GM19452 (cell line): ENCODE measurements at regions not wholly inside any gene's neighbourhood (a gene's known extent, or its start where the extent isn't known, plus 50 kb on each side); places are given as distances from the start of the nearest gene placed in this dataset.

Source experiments
- ATAC-seq: cut with Tn5 transposase; IDR thresholded peaks from one replicate; pipeline ENCODE4 v1.9.1; 2021; ENCODE audit not compliant: unreplicated experiment

DNA sequence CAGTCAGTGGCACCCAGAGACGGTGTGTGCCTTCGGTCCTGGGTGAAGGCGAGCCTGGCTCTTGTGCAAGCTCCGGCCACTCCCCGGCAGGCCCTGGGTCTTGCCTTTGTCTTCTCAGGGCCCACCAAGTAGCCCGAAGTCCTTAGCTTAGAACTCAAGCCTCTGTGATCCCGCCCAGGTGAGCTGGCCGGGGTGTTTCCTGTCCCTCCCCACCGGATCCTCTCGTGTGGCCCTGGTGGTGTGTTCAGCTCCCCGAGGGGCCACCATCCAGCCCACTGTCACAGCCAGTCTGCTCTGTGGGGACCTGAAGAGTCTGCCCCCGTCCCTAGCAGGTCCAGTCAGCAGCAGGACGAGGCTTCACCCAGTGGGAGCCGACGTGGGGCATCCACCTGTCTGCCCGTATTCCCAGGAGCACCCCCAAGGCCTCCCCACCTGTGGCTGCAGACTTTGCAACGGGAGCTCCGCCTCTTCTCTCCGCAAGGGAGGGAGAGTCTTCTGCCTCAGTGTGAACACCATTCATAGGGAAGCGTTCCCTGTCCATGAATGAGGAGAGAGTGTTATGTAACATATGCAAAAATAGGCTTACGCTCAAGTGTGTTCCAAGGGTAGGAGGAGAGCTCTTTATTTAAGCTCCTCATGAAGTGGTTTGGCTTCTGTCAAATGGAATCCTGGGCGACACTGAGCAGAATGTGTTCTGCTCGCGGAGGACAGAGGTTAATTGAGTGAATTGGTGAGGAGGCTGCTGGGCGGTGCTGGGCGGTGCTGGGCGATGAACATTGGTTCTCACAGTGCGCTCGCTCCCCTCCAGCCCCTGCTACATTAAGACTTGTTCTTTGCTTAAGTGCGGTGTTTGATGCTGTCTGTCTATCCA is 108.9 kb downstream of the CRYAA start:
- ATAC-seq = no peak

DNA sequence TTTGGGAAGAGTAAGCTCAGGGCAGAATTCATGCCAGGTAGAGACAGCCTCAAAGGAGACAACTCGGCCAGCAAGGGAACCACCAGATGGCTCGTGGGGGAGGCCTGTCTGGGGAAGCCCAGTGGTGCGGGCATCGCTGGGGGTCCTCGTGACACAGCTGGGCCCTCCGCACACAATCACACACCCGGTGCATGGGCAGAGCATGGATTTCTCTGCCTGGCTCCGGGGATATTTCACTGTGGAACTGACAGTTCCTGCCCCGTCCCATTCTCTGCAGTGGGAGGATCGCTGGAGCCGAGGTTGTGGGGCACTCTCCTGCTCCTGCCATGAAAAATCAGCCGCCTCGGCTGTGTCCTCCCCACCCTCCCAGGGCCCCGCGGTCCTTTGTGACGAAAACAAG is 108.0 kb downstream of the CRYAA start:
- ATAC-seq = no peak

DNA sequence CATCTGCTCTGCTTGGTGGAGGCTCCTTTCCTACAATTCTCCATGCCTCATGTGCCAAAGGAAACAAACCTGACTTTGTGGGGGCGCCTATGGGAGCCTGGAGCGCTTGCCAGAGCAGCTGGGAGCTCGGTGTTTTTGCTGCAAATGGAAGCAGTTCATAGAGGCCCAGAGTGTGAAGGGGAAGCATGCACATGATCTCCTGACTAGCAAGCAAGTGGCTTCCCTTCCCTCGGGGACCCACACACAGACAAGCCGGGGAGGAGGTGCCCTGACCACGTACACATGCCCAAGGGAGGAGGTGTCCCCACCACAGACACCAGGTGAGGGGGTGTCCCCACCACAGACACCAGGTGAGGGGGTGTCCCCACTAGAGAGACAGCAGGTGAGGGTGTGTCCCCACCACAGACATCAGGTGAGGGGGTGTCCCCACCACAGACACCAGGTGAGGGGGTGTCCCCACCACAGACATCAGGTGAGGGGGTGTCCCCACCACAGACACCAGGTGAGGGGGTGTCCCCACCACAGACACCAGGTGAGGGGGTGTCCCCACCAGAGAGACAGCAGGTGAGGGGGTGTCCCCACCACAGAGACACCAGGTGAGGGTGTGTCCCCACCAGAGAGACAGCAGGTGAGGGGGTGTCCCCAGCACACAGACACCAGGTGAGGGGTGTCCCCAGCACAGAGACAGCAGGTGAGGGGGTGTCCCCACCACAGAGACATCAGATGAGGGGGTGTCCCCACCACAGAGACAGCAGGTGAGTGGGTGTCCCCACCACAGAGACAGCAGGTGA is 106.8 kb downstream of the CRYAA start:
- ATAC-seq = no peak

DNA sequence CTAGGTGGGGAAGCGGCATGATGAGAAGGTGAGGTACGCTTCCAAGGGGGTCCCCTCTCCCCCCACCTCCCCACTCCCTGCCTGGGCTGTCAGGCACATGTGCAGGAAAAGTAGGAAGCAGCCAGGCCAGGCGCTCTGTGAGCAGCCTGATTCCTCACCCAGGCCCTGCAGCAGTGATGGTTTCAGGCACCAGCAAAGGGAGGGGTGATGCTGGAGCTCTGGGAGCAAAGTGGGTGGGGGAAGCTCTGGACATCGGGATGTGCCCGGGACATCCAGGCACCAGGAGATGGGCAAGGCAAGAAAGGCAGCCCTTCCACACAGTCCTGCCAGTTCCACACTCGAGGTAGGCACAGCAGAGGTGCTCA is 106.1 kb downstream of the CRYAA start:
- no peak for ATAC-seq

DNA sequence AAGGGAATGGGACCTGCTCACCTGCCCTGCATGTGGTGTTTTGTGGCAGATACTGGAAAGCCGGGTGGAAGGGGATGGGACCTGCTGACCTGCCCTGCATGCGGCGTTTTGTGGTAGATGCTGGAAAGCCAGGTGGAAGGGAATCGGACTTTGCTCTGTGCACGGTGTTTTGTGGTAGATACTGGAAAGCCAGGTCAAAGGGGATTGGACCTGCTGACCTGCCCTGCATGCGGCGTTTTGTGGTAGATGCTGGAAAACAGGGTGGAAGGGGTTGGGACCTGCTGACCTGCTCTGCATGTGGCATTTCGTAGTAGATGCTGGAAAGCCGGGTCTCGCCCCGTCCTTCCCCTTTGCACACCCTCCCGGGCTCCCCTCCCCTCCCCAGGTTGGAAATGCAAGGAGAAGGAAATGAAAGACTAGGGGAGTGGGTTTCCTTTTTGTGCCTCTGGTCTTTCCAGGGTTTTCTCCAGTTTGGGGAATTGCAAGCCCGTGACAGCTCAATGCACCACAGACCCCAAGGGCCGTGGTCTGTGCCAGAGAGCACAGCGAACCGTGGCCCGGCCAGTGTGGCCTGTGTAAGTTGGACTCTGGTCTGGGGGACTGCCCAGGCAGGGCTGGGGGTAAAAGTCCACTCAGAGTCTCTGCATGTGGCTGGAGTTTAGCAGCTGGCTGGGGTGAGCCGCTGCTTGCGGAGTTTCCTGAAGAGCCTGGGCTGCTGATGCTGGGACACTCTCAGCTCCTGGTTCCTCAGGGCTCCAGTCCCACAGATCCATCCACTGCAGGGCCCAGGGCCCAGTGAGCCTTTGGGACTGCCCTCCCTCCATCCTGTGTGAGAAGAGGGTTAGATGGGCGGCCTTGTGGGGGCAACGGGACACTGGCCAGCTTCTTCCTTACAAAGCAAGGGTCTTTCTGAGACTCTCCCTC is 105.5 kb downstream of the CRYAA start:
- ATAC-seq = no peak

DNA sequence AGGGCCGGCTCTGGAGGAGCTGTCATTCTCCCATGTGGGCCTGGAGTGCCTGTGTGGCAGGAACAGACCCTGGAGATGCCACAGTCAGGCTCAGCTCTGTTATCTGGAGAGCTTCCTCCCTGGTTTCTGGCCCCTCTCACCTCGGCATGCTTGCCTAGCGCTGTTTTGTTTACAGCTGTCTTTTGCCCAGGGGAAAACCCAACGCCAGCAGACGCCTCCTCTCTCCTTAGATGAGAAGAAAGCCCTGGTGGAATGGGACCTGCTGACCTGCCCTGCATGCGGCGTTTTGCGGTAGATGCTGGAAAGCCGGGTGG is 104.9 kb downstream of the CRYAA start:
- no peak for ATAC-seq

DNA sequence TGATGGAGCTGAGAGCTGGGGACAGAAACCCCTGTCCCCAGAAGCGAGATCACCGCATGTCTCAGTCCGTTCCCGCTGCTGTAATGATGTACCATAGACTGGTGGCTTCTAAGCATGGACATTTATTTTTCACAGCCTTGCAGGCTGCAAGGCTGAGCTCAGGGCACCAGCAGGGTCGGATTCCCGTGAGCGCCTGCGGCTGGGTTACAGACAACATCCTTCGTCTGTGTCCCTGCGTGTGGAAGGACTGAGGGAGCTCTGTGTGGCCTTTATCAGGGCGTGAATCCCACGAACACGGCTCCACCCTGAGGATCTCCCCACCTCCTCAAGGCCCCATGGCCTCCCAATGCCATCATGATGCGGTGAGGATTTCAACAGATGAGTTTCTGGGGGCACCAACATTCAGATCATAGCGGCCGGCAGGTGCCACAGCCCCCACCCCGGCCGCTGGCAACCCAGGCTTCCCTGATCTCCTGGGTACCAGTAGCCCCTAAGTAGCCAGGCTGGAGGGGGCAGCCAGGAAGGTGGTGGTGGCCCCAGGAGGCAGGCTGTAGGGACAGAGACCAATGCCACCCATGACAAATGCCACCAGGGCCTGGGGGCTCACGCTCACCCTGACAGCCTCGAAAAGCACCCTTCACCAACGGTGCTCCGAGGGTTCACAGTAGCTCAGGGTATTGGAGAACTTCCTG is 104.4 kb downstream of the CRYAA start:
- no peak for ATAC-seq

DNA sequence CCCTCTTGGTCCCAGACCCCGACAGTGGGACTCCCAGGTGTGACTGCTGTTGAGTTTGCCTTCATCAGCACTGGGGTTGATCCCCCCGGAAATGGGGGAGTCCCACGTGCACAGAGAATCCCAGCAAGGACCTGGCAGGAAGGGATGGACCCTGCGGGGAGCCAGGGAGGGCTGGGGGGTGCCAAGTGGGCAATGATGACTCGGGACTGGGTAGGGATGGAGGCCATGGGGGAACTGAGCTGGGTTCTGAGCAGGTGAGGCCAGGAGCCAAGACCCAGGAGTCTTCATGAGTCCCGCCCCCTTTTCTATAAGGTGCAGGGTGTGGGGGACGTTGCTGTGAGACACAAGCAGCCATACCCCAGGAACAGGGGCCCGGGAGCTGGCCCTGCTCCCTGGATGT is 103.8 kb downstream of the CRYAA start:
- ATAC-seq = no peak

DNA sequence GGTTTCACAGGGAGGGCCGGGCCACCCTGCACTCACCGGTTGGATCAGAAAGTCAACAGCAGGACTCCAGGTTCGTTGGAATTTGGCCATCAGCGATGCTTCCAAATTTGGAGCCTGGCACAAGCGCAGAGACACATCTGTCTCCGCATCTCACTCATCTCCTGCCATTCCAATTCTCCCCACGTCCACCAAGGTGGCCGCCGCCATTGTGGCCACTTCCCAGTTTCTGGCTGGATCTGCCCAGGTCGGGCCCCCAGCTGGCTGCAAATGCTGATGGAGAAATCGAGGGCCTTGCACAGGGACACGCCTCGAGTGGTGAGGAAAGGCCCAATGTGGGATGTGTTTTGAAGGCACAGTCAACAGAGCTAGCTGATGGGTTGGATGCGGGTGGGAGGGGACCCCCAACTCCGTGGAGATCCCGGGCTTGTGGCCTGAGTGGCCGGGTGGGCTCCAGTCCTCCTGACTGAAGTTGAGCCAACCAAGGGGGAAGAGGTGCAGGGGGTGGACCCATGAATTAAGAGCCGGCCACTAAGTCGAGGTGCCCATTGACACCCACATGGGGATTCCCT is 102.7 kb downstream of the CRYAA start:
- no peak for ATAC-seq

DNA sequence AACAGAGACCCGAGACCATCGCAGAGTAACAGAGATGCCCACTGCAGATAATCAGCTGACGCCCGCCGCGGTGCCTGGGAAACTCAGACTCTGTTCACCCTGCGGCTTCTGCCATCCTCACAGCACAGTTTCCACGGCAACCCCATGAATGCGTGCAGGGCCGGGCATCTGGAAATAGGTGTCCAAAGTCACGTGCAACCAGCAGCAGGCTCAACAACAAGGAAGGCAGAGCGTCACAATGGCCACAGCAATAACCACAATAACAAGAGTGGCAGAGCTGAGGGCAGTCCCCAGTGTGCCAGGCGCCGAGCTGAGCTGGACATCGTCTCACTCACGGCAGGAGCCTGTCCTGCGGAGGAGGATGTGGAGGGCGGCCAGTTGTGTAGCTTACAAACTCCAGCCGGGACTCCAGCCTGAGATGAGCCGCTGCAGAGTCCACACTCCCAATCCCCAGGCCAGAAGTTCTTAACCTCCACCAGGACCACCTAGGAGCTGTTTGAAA is 102.0 kb downstream of the CRYAA start:
- ATAC-seq = no peak

DNA sequence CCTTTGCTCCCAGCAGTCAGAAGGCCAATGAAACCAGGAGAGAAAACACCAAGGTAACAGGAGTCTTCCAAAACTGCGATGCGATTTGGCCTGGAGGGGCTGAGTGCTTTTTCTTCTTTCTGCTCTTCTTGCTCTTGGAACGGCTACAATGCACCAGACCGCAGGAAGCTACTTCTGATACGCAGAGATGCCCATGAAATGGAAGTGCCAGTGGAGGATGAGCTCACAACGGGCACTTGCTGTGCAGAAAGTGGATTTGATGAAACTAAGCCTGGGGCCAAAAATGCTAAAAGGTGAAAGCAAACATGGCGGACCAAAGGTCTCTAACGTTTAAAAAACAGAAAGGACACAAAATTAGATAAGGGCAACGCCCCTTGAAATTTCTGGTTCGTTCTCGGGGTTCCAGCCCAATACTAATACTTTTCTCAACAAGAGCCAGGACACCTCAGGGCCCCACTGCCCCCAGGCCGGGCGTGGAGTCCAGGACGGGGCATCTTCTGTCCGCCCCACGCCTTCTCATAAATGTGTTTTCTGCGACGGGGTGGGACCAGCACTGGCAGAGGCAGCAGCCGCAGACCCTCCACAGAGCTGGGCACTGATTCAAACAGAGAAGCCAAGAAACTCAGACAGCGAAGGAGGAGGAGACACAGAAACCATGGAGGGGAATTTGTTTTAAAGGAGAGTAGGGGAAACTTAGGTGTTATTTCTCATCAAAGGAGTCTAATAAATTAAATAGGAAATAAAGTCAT is 101.3 kb downstream of the CRYAA start:
- ATAC-seq = no peak

DNA sequence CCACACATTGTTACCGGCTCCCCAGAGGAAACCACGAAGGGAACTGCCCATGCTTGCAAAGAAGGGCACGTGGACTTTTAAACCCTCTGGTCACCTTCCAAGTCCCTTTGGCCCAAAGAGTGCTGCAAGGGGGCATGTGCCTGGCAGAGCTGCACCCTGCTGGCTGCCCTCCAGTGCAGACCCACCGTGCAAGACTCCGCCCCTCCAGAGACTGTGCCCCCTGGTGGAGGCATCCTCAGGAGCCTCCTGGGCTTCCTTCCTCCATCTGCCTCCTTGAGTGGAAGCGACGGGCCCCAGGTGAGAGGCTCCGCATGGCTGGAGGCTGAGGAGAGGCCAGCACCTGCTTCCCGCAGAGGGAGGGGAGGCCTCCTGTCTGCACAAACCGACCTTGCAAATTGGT is 100.6 kb downstream of the CRYAA start:
- ATAC-seq = no peak

DNA sequence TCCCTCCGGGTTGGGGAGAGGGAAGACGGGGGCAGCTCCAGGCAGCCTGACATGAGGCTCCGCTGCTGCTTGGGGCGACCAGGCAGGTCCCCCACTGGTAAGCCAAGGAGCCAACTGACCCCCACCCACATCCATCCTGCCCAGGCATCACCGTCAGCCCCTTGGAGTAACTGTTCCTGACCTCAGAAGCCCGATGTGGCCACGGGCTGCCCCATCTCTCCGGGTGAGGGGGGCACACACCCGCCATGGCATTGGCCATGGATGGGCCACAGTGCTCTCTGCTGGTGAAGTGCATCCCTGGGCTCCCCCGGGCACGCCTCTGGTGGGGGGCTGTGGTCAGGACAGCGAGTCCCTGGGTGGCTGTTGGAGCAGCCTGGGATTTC is 100.0 kb downstream of the CRYAA start:
- no peak for ATAC-seq

DNA sequence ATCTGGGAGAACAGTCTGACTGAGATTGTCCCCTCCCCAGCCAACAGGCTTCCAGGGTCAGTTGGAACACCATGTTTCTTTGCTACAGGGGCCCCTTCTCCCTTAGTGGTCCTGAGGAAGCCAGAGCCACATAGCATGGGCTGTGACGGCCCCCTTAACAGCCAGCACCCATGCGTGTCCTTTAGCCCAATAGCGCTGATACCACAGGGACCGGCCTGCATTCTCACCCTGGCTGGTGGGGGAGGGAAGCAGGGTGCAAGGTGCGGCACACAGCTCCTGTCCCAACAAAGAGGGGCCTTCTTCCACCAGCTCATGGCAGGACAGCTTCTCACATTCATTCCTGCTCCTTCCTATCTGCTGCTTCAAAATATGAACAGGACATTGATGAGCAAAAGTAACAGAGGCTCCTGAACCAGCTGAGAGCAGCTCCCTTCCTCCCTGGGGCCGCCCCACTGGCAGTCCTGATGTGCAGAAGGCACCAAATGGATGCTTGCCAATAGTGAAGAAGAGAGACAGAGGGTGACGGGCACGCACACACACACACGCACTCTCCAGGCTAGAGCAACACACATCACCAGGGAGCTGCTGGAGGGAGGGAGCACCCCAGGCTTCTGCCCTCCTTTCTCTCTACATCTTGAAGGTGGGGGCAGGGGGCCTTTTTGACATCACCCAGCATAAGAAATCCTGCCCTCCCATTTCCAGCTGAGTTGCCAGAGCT is 99.4 kb downstream of the CRYAA start:
- ATAC-seq = no peak

DNA sequence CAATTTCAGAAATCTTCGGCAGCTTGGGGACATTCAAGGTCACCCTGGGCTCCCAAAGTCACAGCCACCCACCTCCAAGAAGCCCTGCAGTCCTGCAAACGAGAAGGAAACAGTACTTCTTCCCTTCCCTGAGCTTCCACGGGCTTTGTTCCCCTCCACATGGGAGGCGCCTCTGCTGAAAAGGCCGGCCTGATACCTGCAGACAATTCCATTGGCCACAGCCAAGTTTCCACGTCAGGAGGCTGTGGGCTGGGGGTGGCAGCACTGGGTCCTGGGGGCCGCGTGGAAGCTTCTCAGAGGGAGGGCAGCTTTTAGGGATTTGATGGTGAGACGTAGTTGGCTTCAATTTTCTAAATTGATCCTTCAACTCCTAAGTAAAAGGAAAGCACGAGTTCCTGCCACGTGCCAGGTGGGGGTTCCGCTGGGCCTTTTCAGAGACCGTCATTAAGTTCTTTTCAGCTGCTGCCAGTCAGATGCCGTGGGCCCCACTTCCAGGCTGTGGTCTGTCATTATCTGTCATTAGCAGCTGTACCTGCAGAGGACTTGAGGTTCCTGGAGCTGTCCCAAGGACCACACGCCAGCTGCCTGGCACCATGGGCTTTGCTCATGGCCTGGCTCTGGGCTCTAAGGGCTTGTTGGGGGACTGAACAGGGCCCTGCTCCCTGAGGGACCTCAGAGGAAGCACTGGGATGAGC is 98.7 kb downstream of the CRYAA start:
- no peak for ATAC-seq

DNA sequence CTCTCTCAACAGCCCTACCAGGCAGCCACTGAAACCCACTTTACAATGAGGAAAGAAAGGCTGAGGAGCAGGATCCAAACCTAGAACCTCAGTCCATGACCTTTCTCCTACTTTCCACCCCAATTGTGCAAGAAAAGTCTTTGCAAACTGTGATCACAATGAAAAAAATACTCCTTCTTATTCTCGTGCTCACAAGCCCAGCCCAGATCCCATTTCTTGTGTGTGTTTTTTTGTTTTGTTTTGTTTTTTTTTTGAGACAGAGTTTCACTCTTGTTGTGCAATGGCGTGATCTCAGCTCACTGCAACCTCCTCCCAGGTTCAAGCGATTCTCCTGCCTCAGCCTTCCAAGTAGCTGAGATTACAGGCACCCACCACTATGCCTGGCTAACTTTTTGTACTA is 97.7 kb downstream of the CRYAA start:
- no peak for ATAC-seq

DNA sequence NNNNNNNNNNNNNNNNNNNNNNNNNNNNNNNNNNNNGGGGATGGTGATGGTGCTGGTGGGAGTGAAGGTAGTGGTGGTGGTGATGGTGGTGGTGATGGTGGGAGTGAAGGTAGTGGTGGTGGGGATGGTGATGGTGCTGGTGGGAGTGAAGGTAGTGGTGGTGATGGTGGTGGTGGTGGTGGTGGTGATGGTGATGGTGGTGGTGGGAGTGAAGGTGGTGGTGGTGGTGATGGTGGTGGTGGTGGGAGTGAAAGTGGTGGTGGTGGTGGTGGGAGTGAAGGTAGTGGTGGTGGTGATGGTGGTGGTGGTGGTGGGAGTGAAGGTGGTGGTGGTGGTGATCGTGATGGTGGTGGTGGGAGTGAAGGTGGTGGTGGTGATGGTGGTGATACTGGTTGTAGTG is 93.6 kb downstream of the CRYAA start:
- ATAC-seq = no peak
